Panc1 (cell line): ENCODE measurements at regions not wholly inside any gene's neighbourhood (a gene's known extent, or its start where the extent isn't known, plus 50 kb on each side); places are given as distances from the start of the nearest gene placed in this dataset.

Source experiments
- ATAC-seq: fragments of 200-7000 bp; cut with Tn5 transposase; 2 replicates; pipeline ENCODE4 v1.9.1; 2020; ENCODE audit warnings: mild to moderate bottlenecking, moderate library complexity
- BruUV-seq: library from RNA; stranded (reverse); fragments of 400-500 nt; replicated peaks from 2 replicates; lab custom pipeline; 2021; lab: Mats Ljungman, UMichigan
- CTCF ChIA-PET: fragments of 300-600 bp; sonication (Branson Sonifier 250); formaldehyde crosslinking; loops from one replicate; lab custom pipeline; 2022; ENCODE audit warnings: antibody characterized with exemption; lab: Charles Lee
- POLR2A ChIA-PET: fragments of 300-600 bp; sonication (Branson Sonifier 250); formaldehyde crosslinking; loops from one replicate; lab custom pipeline; 2022; ENCODE audit warnings: antibody characterized with exemption; lab: Charles Lee
- DNase-seq: peaks from one replicate; pipeline ENCODE4 v3.0.0-alpha.2; 2010; ENCODE audit warnings: low read depth, low spot score
- H3K27ac ChIP-seq: 2 replicates; pipeline ENCODE4 v1.5.1; 2011; ENCODE audit warnings: mild to moderate bottlenecking, low read length, inconsistent platforms
- H3K27me3 ChIP-seq: fragments of 200-500 bp; sonication (Bioruptor generic); 2 replicates; pipeline ENCODE4 v1.6.0; 2014; ENCODE audit warnings: low read length, inconsistent platforms; ENCODE audit not compliant: control insufficient read depth, insufficient read depth
- H3K36me3 ChIP-seq: fragments of 200-500 bp; sonication (Bioruptor generic); 2 replicates; pipeline ENCODE4 v1.5.1; 2014; ENCODE audit warnings: inconsistent platforms, mild to moderate bottlenecking, low read length, moderate library complexity; ENCODE audit not compliant: control insufficient read depth, insufficient read depth
- H3K4me1 ChIP-seq: 2 replicates; pipeline ENCODE4 v1.5.1; 2011; ENCODE audit warnings: inconsistent platforms, mild to moderate bottlenecking, low read length, moderate library complexity; ENCODE audit not compliant: control insufficient read depth, insufficient read depth
- H3K4me3 ChIP-seq, 2 experiments: 2 replicates each; pipeline ENCODE4 v1.5.1; 2011 to 2012; ENCODE audit warnings: low read depth in 2 of 2, low read length in 2 of 2, mild to moderate bottlenecking in 2 of 2, inconsistent platforms in 1 of 2, moderate library complexity in 1 of 2
- H3K9me3 ChIP-seq: fragments of 200-500 bp; sonication (Bioruptor generic); 2 replicates; pipeline ENCODE4 v1.5.1; 2014; ENCODE audit warnings: low read depth, mild to moderate bottlenecking, inconsistent platforms, low read length, moderate library complexity; ENCODE audit not compliant: control insufficient read depth, insufficient read depth
- POLR2AphosphoS5 ChIP-seq: IDR thresholded peaks from 2 replicates; pipeline ENCODE4 v1.6.1; 2012; ENCODE audit warnings: mild to moderate bottlenecking, low read depth, low read length, moderate library complexity
- SIN3A ChIP-seq: IDR thresholded peaks from 2 replicates; pipeline ENCODE4 v1.6.1; 2012; ENCODE audit warnings: low read depth, mild to moderate bottlenecking, low read length, moderate library complexity, borderline replicate concordance; ENCODE audit not compliant: insufficient read depth
- TCF7L2 ChIP-seq: IDR thresholded peaks from 2 replicates; pipeline ENCODE4 v1.6.1; 2011; ENCODE audit warnings: mild to moderate bottlenecking, low read depth, low read length, inconsistent platforms
- in situ Hi-C: cut with HindIII; loops from 2 replicates; pipeline ENCODE4 v1.10.0; 2016; ENCODE audit warnings: low sequenced_read_pairs, low pct_unique_long_range_greater_than_20kb
- intact Hi-C: fragments of 100-400 bp; cut with micrococcal nuclease; formaldehyde crosslinking; loops from one replicate; pipeline ENCODE4 v1.10.0; 2022; ENCODE audit not compliant: unreplicated experiment
- TF ChIP-seq, protein P1 (sequence below): fragments of 450-650 bp; IDR thresholded peaks from 2 replicates; pipeline ENCODE4 v1.5.1; 2017; ENCODE audit warnings: mild to moderate bottlenecking
- TF ChIP-seq, protein P2 (sequence below), 2 experiments: IDR thresholded peaks; 2 replicates each; pipeline ENCODE4 v1.6.1; 2011 to 2012; ENCODE audit warnings: low read depth in 2 of 2, control low read depth in 1 of 2, low read length in 1 of 2, mild to moderate bottlenecking in 1 of 2, moderate library complexity in 1 of 2; ENCODE audit not compliant: insufficient read depth in 1 of 2

DNA sequence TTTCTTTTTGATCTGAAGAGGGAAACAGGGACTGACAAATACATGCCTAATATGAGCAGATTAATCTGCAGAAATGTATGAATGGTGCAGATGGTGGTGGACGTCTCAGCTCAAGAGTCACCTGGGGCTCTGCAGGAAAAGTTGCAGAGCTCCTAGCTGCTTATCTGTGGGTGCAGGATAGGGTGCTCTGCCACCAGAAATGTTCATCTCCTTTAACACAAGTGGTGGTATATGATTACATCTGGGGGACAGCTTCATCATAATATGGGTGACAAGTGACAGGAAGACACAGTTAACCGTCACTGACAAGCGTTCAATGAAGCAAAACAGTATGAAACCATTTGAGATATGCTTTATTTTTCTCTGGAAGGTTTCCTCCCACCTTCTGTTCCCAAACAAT lies 121.2 kb upstream of the LINC00305 start:
- BruUV-seq = no TSS peak
- TF ChIP-seq POLR2AphosphoS5 = no peak
- TF ChIP-seq, protein P1, sequence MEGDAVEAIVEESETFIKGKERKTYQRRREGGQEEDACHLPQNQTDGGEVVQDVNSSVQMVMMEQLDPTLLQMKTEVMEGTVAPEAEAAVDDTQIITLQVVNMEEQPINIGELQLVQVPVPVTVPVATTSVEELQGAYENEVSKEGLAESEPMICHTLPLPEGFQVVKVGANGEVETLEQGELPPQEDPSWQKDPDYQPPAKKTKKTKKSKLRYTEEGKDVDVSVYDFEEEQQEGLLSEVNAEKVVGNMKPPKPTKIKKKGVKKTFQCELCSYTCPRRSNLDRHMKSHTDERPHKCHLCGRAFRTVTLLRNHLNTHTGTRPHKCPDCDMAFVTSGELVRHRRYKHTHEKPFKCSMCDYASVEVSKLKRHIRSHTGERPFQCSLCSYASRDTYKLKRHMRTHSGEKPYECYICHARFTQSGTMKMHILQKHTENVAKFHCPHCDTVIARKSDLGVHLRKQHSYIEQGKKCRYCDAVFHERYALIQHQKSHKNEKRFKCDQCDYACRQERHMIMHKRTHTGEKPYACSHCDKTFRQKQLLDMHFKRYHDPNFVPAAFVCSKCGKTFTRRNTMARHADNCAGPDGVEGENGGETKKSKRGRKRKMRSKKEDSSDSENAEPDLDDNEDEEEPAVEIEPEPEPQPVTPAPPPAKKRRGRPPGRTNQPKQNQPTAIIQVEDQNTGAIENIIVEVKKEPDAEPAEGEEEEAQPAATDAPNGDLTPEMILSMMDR = no peak
- no peak for TF ChIP-seq SIN3A
- TF ChIP-seq, protein P2, sequence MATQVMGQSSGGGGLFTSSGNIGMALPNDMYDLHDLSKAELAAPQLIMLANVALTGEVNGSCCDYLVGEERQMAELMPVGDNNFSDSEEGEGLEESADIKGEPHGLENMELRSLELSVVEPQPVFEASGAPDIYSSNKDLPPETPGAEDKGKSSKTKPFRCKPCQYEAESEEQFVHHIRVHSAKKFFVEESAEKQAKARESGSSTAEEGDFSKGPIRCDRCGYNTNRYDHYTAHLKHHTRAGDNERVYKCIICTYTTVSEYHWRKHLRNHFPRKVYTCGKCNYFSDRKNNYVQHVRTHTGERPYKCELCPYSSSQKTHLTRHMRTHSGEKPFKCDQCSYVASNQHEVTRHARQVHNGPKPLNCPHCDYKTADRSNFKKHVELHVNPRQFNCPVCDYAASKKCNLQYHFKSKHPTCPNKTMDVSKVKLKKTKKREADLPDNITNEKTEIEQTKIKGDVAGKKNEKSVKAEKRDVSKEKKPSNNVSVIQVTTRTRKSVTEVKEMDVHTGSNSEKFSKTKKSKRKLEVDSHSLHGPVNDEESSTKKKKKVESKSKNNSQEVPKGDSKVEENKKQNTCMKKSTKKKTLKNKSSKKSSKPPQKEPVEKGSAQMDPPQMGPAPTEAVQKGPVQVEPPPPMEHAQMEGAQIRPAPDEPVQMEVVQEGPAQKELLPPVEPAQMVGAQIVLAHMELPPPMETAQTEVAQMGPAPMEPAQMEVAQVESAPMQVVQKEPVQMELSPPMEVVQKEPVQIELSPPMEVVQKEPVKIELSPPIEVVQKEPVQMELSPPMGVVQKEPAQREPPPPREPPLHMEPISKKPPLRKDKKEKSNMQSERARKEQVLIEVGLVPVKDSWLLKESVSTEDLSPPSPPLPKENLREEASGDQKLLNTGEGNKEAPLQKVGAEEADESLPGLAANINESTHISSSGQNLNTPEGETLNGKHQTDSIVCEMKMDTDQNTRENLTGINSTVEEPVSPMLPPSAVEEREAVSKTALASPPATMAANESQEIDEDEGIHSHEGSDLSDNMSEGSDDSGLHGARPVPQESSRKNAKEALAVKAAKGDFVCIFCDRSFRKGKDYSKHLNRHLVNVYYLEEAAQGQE (IDR thresholded peaks at IDR 0.05; ENCODE audit: insufficient read depth in 1 of 2, low read depth in 2 of 2, low read length in 1 of 2) = no peak
- no peak for TF ChIP-seq TCF7L2
- intact Hi-C loops (no loop called here), in situ Hi-C loops (no loop called here)
- H3K27me3 ChIP-seq = no peaks in the 10 kb centered on the region
- ChIA-PET POLR2A (no interaction called here), CTCF (no interaction called here)
- ATAC-seq (no peak), DNase-seq (no peak)
- no peaks in the 10 kb centered on the region for H3K36me3 ChIP-seq
- H3K9me3 ChIP-seq = no peaks in the 10 kb centered on the region
- no peaks in the 10 kb centered on the region for H3K4me1 ChIP-seq
- H3K27ac ChIP-seq = no peak overlapping the region
- H3K4me3 ChIP-seq = no peak overlapping the region

DNA sequence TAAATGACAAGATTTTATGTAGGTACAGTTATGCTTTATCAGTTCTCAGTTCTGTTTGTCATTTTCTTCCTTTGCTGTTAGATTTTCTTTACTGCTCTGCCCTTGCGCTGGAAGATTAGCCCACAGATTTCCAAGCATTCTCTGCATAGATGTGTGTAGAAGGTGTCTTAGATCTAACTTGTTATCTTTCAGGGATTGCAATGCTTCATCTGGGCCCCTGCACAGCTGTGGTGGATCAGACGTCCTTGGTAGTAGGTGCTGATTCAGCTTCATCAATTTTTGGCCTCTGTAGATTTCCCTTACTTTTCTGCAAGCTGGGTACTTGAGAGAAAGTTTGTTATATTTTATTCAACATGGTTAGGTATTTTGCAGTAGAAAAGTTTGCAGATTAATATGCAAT lies 115.3 kb upstream of the LINC00305 start:
- no TSS peak for BruUV-seq
- Histone ChIP-seq H3K9me3 (no peaks in the 10 kb centered on the region), H3K27ac (no peak overlapping the region), H3K4me1 (no peaks in the 10 kb centered on the region), H3K27me3 (no peaks in the 10 kb centered on the region), H3K4me3 (no peak overlapping the region), H3K36me3 (no peaks in the 10 kb centered on the region)
- ChIA-PET POLR2A (no interaction called here), CTCF (no interaction called here)
- intact Hi-C loops (no loop called here), in situ Hi-C loops (no loop called here)
- DNase-seq = no peak
- ATAC-seq = no peak
- TF ChIP-seq SIN3A (no peak), POLR2AphosphoS5 (no peak), TCF7L2 (no peak)
- TF ChIP-seq, protein P2 (IDR thresholded peaks at IDR 0.05; ENCODE audit: insufficient read depth in 1 of 2, low read depth in 2 of 2, low read length in 1 of 2) = no peak
- TF ChIP-seq, protein P1 = no peak
